Panc1 (cell line): ENCODE measurements at regions not wholly inside any gene's neighbourhood (a gene's known extent, or its start where the extent isn't known, plus 50 kb on each side); places are given as distances from the start of the nearest gene placed in this dataset.

Experiments
- CTCF ChIP-seq: fragments of 450-650 bp; IDR thresholded peaks from 2 replicates; pipeline ENCODE4 v1.5.1; 2017; ENCODE audit warnings: mild to moderate bottlenecking
- POLR2AphosphoS5 ChIP-seq: IDR thresholded peaks from 2 replicates; pipeline ENCODE4 v1.6.1; 2012; ENCODE audit warnings: mild to moderate bottlenecking, low read depth, low read length, moderate library complexity
- REST ChIP-seq, 2 experiments: IDR thresholded peaks; 2 replicates each; pipeline ENCODE4 v1.6.1; 2011 to 2012; ENCODE audit warnings: low read depth in 2 of 2, control low read depth in 1 of 2, low read length in 1 of 2, mild to moderate bottlenecking in 1 of 2, moderate library complexity in 1 of 2; ENCODE audit not compliant: insufficient read depth in 1 of 2
- SIN3A ChIP-seq: IDR thresholded peaks from 2 replicates; pipeline ENCODE4 v1.6.1; 2012; ENCODE audit warnings: low read depth, mild to moderate bottlenecking, low read length, moderate library complexity, borderline replicate concordance; ENCODE audit not compliant: insufficient read depth
- TCF7L2 ChIP-seq: IDR thresholded peaks from 2 replicates; pipeline ENCODE4 v1.6.1; 2011; ENCODE audit warnings: mild to moderate bottlenecking, low read depth, low read length, inconsistent platforms

- no peak for TF ChIP-seq CTCF
- no peak for TF ChIP-seq POLR2AphosphoS5
- TF ChIP-seq REST (IDR thresholded peaks at IDR 0.05; ENCODE audit: insufficient read depth in 1 of 2, low read depth in 2 of 2, low read length in 1 of 2) = no peak
- TF ChIP-seq SIN3A = no peak
- TF ChIP-seq TCF7L2 = no peak
These were observed 73.5 kb upstream of the MKLN1 start for GRCh38 chr7:131254211-131254610.
